Activated CD4-positive, alpha-beta T cell treated with anti-CD3 and anti-CD28 coated beads, Interleukin-2, Interleukin-6, amounts not matched to agents 100 ng/mL and 50 ng/mL, durations not matched to agents 16 hours and 8 hours (primary cell): ENCODE measurements at regions not wholly inside any gene's neighbourhood (a gene's known extent, or its start where the extent isn't known, plus 50 kb on each side); places are given as distances from the start of the nearest gene placed in this dataset.

Experiments used
- DNase-seq: peaks from one replicate; pipeline ENCODE4 v3.0.0-alpha.2; 2020

DNA sequence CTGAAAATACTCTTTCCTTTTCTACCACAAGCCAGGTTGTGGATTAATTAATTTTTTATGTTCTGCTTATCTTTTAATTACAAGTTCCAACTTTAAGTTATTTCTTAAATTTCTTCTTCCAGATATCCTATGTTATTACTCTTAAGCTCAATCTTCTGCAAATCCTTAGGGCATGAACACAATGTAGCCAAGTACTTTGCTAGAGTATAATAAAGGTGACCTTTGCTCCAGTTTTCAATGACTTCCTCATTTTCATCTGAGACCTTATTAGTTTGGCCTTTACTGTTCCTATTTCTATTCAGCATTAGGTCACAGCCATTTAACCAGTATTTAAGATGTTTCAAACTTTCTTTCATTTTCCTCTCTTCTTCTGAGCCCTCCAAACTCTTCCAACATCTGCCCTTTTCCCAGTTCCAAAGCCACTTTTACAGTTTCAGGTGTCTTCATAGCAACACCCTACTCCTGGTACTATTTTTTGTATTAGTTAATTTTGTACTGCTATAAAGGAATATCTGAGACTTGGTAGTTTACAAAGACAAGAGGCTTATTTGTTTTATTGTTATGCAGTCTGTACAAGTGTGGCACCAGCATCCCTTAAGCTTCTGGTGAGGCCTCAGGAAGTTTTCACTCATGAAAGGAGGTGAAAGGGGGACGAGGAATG is 886.2 kb upstream of the GHITM start:
- DNase-seq: no peak

GRCh38 chr10:83254698-83255097 is 884.6 kb upstream of the GHITM start:
- DNase-seq: no peak

GRCh38 chr10:83262434-83262833 is 876.9 kb upstream of the GHITM start:
- DNase-seq: no peak

- DNase-seq: no peak
Observed at GRCh38 chr10:83272666-83273434, 866.5 kb upstream of the GHITM start.

DNA sequence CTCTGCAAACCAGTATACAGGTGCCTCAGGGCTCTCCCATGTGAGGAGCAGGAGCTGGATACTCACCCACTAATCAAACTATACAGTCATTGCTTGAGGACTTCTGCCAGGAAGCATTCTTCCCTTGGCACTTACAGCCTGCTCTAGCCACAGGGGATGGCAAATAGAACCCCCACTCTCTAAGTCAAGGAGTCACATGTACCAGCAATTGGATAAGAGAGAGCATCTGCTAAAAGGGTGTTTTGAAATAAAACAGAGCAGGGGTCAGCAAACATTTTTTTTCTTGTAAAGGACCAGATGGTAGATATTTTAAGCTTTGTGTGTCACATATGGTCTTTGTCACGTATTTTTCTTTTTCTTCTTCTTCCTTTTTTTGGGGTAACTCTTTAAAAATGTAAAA is 865.2 kb upstream of the GHITM start:
- DNase-seq: no peak

- no peak for DNase-seq
Observed at GRCh38 chr10:83276971-83277370, 862.3 kb upstream of the GHITM start.

DNA sequence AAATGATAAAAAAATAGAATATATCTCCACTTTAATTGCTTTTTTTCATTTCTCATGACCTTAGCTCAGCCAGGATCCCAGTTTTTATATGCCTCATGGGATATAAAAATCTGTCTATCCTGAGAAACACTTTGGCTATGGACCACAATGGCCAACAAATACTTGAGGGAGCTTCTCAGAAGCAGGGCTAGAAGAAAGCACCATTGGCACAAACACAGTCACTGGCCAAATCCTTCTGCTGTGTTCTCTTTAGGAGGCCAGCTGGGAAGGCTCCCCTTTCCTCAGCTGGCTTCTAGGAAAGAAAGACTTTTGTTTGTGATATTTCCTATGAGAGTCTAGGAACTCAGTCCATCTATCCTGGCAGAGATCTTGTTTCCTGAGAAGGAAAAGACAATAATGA is 856.2 kb upstream of the GHITM start:
- DNase-seq: no peak

DNA sequence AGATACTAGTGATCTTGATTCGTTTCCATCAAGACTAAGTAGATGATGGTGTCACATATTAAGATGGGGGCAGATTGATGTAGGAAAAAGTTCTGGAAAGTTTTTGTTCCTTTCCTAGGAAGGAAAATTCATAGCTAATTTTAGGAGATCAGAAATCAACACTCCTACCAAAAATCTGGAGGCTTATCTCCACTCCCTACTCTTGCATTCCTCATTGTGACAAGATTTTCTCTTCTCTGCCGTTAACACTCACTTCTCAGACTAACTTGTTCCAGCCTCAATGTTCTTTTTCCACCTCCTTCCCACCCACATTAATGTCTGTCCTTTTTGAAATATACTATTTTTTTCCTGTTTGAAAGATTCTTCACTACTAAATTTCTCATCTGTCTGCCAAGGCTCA is 851.9 kb upstream of the GHITM start:
- no peak for DNase-seq

DNA sequence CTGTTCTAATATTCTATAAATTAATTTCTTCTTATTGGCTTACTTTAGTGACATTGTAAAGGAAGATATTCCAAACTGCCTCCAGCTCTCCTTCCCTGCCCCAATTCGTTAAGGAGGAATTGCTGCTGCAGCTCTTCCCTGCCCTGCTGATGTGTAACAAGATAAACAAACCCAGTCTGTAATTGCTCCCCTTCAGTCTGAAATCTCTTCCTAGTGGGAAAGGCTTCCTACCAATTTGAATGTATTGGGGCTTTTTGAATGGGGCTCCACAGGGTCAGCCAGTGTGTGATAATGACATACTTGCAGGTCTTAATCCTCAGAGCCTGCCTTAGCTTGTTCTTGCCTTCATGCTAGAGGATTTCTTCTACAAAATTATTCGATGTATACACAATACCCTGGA is 849.9 kb upstream of the GHITM start:
- no peak for DNase-seq

GRCh38 chr10:83289948-83290347 is 849.4 kb upstream of the GHITM start:
- DNase-seq: no peak

- DNase-seq: no peak
Observed at GRCh38 chr10:83301732-83302131, 837.6 kb upstream of the GHITM start.

- no peak for DNase-seq
Observed at GRCh38 chr10:83302623-83303022, 836.7 kb upstream of the GHITM start.

GRCh38 chr10:83310688-83311087 is 828.6 kb upstream of the GHITM start:
- DNase-seq: no peak

DNA sequence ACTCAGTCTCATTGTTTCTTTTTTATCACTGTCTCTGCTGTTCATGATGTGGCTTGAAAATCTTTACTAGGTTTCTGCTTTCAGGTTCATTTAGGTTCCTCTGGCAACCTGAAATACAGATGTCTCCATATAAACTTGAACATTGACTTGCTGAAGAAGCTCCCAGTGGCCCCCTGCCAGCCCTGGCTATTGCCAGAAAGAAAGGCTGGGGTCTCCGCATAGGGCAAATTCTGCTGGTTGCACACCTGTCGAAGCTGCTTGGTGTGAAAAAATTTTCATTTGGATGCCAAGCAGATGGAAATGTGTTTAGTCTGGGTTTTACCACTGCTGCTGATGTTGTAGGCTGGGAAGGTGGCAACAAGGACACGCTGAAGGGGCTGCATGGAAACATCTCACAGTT is 826.7 kb upstream of the GHITM start:
- DNase-seq: no peak

DNA sequence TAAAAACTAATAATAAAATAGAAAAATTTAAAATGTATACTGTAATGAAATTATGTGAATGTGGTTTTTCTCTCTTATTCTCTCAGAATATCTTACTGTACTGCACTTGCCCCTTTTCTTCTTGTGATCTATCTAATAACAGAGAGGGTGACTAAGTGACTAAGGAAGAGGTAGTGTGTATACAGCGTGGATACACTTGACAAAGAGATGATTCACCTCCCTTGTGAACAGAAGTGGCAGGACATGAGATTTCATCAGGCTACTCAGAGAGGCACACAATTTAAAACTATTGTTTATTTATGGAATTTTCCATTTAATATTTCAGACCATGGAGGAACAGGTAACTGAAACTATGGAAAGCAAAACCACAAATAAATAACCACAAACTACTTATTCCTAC is 806.6 kb upstream of the GHITM start:
- DNase-seq: no peak

DNA sequence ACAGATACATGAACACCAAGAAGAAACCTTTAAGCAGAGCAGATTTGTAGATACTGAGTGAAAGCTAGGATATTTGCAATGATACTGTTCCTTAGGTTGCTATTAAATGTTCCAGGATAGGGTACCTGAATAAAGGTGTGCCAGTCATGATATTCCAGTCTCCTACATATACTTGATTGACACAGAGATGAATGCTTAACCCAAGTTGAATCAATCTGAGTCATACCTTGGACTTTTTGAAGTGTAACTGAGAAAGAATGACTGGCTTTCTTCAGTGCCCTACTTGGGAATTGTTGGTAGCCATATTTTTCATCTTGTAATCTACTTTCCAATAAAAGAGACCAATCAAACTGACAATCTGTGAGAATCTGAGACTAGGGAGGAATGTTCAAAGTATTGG is 805.7 kb upstream of the GHITM start:
- no peak for DNase-seq

DNA sequence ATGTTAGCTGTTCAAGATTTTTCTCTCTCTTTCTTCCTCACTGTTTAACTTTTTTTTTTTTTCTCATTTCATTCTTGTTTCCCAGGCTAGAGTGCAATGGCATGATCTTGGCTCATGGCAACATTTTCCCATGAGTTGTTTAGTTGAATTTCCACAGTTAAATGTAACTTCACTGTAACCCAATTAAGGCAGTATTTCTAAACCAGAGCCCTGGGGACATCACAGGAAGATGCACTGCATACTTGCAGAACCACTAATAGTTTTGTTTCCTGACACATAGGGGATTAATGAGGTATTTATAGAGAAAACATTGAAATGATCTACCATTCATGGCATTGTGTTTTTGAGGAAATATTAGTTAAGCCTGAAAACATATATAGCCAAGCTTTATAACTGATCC is 795.6 kb upstream of the GHITM start:
- DNase-seq: no peak

DNA sequence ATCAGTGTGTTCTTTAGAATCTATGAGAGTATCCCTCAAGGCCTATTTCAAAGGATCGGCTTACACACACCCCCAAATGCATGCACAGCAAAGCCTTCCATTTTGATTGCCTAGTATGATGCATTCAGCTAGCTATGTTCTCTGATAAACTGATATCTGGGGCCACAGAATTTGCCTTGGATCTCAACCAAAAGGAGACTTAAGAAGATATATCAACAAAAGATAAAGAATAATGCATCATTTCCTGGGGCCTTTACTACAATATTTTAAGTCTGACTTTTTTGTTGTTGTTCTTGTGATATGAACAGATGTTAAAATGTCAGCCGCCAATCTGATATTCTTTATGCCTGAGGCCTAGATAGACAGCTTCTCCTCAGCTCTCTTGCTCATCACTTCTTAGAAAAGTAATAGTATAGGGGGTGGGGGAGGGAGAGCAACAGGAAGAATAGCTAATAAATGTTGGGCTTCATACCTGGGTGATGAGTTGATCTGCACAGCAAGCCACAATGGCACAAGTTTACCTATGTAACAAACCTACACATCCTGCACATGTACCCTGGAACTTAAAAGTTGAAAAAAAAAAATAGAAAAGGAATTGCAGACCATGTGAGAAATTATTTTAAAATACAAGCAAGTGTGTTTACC is 792.9 kb upstream of the GHITM start:
- no peak for DNase-seq

DNA sequence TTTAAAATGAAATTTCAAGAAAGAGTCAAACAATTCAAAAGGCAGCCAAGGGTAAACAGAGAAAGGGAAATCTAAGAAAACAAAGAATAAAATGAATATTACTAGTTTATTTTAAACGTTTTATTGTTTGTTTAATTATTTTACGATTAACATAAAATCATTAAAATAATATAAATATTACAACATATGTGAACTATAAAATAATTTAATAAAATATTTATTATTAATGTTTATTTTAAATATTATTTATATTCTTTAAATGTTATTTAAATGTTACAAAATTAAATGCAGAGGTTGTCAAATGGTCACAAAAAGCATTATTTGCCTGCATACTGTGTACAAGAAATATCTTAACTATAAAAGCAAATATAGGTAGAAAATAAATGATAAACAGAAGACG is 786.7 kb upstream of the GHITM start:
- no peak for DNase-seq

DNA sequence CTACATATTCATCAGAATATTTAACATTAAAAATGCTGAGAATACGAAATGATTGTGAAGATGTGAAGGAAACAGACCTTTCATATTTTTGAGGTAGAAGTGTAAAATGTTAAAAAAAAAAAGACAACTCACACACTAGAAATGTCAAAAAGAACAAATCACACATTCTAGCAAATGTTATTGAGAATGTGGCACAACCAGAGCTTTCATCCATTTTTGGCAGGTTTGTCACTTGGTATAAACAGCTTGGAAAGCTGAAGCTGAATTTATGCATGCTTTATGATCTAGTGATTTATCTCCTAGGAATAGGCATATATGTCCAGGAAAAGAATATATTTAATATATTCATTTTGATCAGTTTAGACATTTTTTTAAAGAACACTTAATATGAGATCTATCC is 784.9 kb upstream of the GHITM start:
- no peak for DNase-seq

DNA sequence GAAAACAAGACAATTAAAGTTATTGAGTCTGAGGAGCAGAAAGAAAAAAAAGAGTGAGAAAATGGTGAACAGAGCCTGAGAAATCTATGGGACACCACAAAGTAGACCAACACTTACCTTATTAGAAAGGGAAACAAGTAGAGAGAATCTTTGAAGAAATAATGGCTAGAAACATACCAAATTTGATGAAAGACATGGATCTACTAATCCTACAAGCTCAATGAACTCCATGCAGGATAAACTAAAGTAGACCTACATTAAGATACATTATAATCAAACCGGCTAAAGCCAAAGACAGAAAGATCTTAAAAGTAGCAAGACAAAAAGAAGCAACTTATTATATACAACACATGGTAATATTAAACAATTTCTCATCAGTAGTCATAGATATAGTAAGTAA is 782.3 kb upstream of the GHITM start:
- no peak for DNase-seq

DNA sequence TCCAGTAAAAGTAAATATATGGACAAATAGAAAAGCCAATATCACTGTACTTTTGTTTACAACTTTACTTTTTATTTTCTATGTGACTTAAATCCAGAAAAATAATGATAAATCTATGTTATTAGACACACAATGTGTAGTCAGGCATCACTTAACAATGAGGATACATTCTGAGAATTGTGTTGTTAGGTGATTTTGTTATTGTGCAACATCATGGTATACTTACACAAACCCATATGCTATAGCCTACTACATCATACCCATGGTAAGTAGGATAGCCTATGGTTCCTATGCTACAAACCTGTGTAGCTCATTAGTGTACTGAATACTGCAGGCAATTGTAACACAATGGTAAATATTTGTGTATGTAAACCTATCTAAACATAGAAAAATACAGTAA is 781.7 kb upstream of the GHITM start:
- DNase-seq: no peak

DNA sequence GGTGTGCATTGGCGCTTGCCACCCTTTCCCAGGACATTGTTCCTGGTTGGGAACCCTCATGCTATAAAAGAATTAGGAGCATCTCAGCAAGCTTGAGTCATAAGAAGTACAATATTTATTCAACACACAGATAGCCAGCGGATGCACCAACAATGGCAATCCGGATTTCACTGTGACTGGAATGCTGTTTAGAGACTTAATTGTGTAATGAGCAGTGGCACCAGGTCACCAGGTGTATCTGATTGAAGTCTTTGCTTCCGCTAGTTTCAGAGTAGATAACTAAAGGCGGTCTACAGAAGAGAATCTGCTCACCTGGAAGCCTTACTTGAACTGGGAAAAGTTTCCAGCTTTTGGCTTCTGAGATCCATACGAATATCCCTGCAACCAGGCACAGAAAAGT is 772.3 kb upstream of the GHITM start:
- DNase-seq: no peak

DNA sequence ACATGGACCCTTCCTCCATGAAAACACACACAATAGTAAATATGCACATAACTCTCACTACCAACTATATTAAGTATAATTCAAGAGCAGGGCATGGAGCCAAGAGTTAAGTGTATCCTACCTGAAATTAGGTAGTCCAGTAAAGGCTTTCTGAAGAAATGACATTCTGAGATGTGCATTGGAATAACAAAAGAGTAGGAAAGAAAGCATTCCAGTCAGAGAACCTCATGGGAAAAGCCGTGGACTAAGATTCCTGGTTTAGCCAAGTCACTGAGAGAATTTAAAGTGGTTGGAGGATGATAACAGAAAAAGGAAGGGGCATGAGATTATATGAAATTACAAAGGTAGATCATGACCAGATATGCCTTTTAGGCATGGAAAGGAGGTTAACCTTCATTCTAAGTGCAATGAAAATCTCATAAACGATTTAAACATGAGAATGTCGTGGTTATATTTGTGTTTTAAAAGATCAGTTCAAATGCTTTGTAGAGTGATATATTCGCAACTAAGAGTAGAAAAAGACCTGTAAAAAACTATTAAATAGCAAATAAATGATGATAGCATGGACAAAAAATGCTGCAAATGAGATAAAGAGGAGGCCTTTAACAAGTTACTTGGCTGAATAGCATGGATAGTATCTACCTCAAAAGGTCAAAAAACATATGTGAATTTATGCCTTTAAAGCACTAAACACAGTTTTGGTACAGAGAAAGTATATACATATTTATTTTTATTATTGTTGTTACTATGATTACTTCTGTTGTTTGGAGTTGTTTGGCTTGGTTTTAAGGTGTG is 767.4 kb upstream of the GHITM start:
- DNase-seq: no peak
